ENCODE measurements at regions not wholly inside any gene's neighbourhood (a gene's known extent, or its start where the extent isn't known, plus 50 kb on each side); places are given as distances from the start of the nearest gene placed in this dataset.

- no peak overlapping the region for H3K4me2 ChIP-seq (replicated peaks; ENCODE audit: low read depth, low read length, poor library complexity, severe bottlenecking)
- Mint-ChIP-seq H3K4me1 (no peaks in the 10 kb centered on the region), H3K27ac (no peak overlapping the region), H3K4me3 (no peak overlapping the region), H3K27me3 (no peaks in the 10 kb centered on the region), H3K9me3 (ENCODE audit: insufficient read depth) (no peaks in the 10 kb centered on the region)
- no peaks in the 10 kb centered on the region for H4K20me1 ChIP-seq (ENCODE audit: control insufficient read depth, insufficient read depth, low read length, poor library complexity, severe bottlenecking)
- H3K36me3 ChIP-seq (replicated peaks in 1 of 2; ENCODE audit: control extremely low read depth in 1 of 2, control insufficient read depth in 1 of 2, extremely low read depth in 1 of 2, insufficient read depth in 2 of 2, low read length in 1 of 2), result no peaks in the 10 kb centered on the region
- ChIA-PET POLR2A (no interaction called here), CTCF (no interaction called here)
- peaks cover 0 to 1% (median 0%) of the 10 kb centered on the region in 3 donors for H3K9me3 ChIP-seq (ENCODE audit: control extremely low read depth in 1 of 3, control insufficient read depth in 2 of 3, insufficient read depth in 1 of 3, low read length in 2 of 3)
- TF ChIP-seq, protein P1, sequence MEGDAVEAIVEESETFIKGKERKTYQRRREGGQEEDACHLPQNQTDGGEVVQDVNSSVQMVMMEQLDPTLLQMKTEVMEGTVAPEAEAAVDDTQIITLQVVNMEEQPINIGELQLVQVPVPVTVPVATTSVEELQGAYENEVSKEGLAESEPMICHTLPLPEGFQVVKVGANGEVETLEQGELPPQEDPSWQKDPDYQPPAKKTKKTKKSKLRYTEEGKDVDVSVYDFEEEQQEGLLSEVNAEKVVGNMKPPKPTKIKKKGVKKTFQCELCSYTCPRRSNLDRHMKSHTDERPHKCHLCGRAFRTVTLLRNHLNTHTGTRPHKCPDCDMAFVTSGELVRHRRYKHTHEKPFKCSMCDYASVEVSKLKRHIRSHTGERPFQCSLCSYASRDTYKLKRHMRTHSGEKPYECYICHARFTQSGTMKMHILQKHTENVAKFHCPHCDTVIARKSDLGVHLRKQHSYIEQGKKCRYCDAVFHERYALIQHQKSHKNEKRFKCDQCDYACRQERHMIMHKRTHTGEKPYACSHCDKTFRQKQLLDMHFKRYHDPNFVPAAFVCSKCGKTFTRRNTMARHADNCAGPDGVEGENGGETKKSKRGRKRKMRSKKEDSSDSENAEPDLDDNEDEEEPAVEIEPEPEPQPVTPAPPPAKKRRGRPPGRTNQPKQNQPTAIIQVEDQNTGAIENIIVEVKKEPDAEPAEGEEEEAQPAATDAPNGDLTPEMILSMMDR (IDR thresholded peaks at IDR 0.05), result no peak
- TF ChIP-seq EZH2 (IDR thresholded peaks at IDR 0.05; ENCODE audit: borderline replicate concordance, insufficient read depth, low read depth, low read length, poor library complexity, severe bottlenecking), result no peak
- H3K9ac ChIP-seq (ENCODE audit: low read length), result no peak overlapping the region
- intact Hi-C loops (cut with micrococcal nuclease), result no loop called here
- H3K27ac ChIP-seq (ENCODE audit: low read length in 2 of 2), result no peak overlapping the region
- no CpG with 5 or more reads among the region's 1 CpG for WGBS (ENCODE audit: insufficient coverage)
- no peak for ATAC-seq (ENCODE audit: low read depth)
- no peak overlapping the region for H2AFZ ChIP-seq (ENCODE audit: insufficient read depth, low read depth, low read length, poor library complexity, severe bottlenecking)
- no peak overlapping the region for H3K4me3 ChIP-seq (ENCODE audit: control extremely low read depth in 1 of 5, extremely low read depth in 1 of 5, insufficient read depth in 1 of 5, low read depth in 2 of 5, low read length in 4 of 5)
- no peaks in the 10 kb centered on the region for H3K4me1 ChIP-seq (ENCODE audit: control insufficient read depth in 2 of 2, insufficient read depth in 2 of 2, low read length in 2 of 2)
- no peaks in the 10 kb centered on the region for H3K27me3 ChIP-seq (replicated peaks in 1 of 4; ENCODE audit: control extremely low read depth in 1 of 4, control insufficient read depth in 3 of 4, insufficient read depth in 4 of 4, low read length in 3 of 4)
- no peak for DNase-seq
- H3K79me2 ChIP-seq (ENCODE audit: control insufficient read depth, insufficient read depth, low read length), result no peaks in the 10 kb centered on the region
Observed at GRCh38 chr5:129382921-129383672, 77.0 kb upstream of the ADAMTS19 start.

- Histone ChIP-seq H3K79me2 (ENCODE audit: control insufficient read depth, insufficient read depth, low read length) (no peaks in the 10 kb centered on the region), H3K4me1 (ENCODE audit: control insufficient read depth in 2 of 2, insufficient read depth in 2 of 2, low read length in 2 of 2) (no peaks in the 10 kb centered on the region), H2AFZ (ENCODE audit: insufficient read depth, low read depth, low read length, poor library complexity, severe bottlenecking) (no peak overlapping the region), H3K36me3 (replicated peaks in 1 of 2; ENCODE audit: control extremely low read depth in 1 of 2, control insufficient read depth in 1 of 2, extremely low read depth in 1 of 2, insufficient read depth in 2 of 2, low read length in 1 of 2) (no peaks in the 10 kb centered on the region), H3K4me3 (ENCODE audit: control extremely low read depth in 1 of 5, extremely low read depth in 1 of 5, insufficient read depth in 1 of 5, low read depth in 2 of 5, low read length in 4 of 5) (no peak overlapping the region), H3K9ac (ENCODE audit: low read length) (no peak overlapping the region), H3K27ac (ENCODE audit: low read length in 2 of 2) (no peak overlapping the region), H4K20me1 (ENCODE audit: control insufficient read depth, insufficient read depth, low read length, poor library complexity, severe bottlenecking) (no peaks in the 10 kb centered on the region), H3K9me3 (ENCODE audit: control extremely low read depth in 1 of 3, control insufficient read depth in 2 of 3, insufficient read depth in 1 of 3, low read length in 2 of 3) (peaks cover 0 to 2% (median 0%) of the 10 kb centered on the region in 3 donors), H3K4me2 (replicated peaks; ENCODE audit: low read depth, low read length, poor library complexity, severe bottlenecking) (no peak overlapping the region), H3K27me3 (replicated peaks in 1 of 4; ENCODE audit: control extremely low read depth in 1 of 4, control insufficient read depth in 3 of 4, insufficient read depth in 4 of 4, low read length in 3 of 4) (no peaks in the 10 kb centered on the region)
- Mint-ChIP-seq H3K27me3 (no peaks in the 10 kb centered on the region), H3K4me1 (no peaks in the 10 kb centered on the region), H3K4me3 (no peak overlapping the region), H3K9me3 (ENCODE audit: insufficient read depth) (no peaks in the 10 kb centered on the region), H3K27ac (no peak overlapping the region)
- TF ChIP-seq, protein P1 (IDR thresholded peaks at IDR 0.05), result no peak
- TF ChIP-seq EZH2 (IDR thresholded peaks at IDR 0.05; ENCODE audit: borderline replicate concordance, insufficient read depth, low read depth, low read length, poor library complexity, severe bottlenecking), result no peak
- DNase-seq (no peak), ATAC-seq (ENCODE audit: low read depth) (no peak)
- POLR2A ChIA-PET, result no interaction called here
- intact Hi-C loops (cut with micrococcal nuclease), result no loop called here
- 100% methylated on average over 1 of the region's 4 CpGs for WGBS (ENCODE audit: insufficient coverage)
- CTCF ChIA-PET, result no interaction called here
Observed at GRCh38 chr5:129384193-129384592, 75.9 kb upstream of the ADAMTS19 start.
